ENCODE measurements at regions not wholly inside any gene's neighbourhood (a gene's known extent, or its start where the extent isn't known, plus 50 kb on each side); places are given as distances from the start of the nearest gene placed in this dataset.

- no CpG with 5 or more reads among the region's 3 CpGs for WGBS (ENCODE audit: extremely low coverage, insufficient read length, low lambda C conversion rate)
- no peak overlapping the region for H3K18ac ChIP-seq (ENCODE audit: insufficient read length, low read depth, low read length)
- H3K9me3 ChIP-seq (ENCODE audit: control insufficient read depth, low read depth, low read length): no peaks in the 10 kb centered on the region
- H3K4ac ChIP-seq (ENCODE audit: low read depth, low read length): no peak overlapping the region
- H3K27me3 ChIP-seq (ENCODE audit: insufficient read depth, low read length): no peaks in the 10 kb centered on the region
- H2BK20ac ChIP-seq (ENCODE audit: low read depth, low read length, poor library complexity, severe bottlenecking): no peak overlapping the region
- Mint-ChIP-seq H3K4me3 (no peak overlapping the region), H3K36me3 (ENCODE audit: insufficient read depth in 1 of 3, low read depth in 3 of 3) (no peaks in the 10 kb centered on the region), H3K9me3 (no peaks in the 10 kb centered on the region), H3K4me1 (peaks cover 6 to 7% of the 10 kb centered on the region in 2 experiments), H3K27me3 (ENCODE audit: low read depth) (no peaks in the 10 kb centered on the region), H3K27ac (no peak overlapping the region; a peak in 1 of 7 replicates)
- H3K27ac ChIP-seq (ENCODE audit: insufficient read length, low read depth, low read length): no peak overlapping the region
- no peak overlapping the region for H2BK5ac ChIP-seq (ENCODE audit: insufficient read length, low read length)
- peaks cover 3% of the 10 kb centered on the region for H3K4me1 ChIP-seq (ENCODE audit: insufficient read depth, low read length)
- H4K20me1 ChIP-seq (ENCODE audit: control insufficient read depth, insufficient read depth, insufficient read length): no peaks in the 10 kb centered on the region
- H3K14ac ChIP-seq (ENCODE audit: insufficient read depth, low read length): no peak overlapping the region
- H2AK5ac ChIP-seq (ENCODE audit: insufficient read length, low read length): no peak overlapping the region
- no peak overlapping the region for H3K9ac ChIP-seq (ENCODE audit: extremely low read depth, insufficient read length, low read length)
- no peak overlapping the region for H2BK12ac ChIP-seq (ENCODE audit: insufficient read length, low read depth, low read length)
- no peak overlapping the region for H3K56ac ChIP-seq (ENCODE audit: insufficient read length, low read depth, low read length)
- H3T11ph ChIP-seq (ENCODE audit: low read length): no peak overlapping the region
- no peaks in the 10 kb centered on the region for H3K23me2 ChIP-seq (ENCODE audit: insufficient read length, low read depth, low read length, poor library complexity, severe bottlenecking)
- no peak overlapping the region for H3K23ac ChIP-seq (ENCODE audit: insufficient read length, low read depth, low read length)
- no peak overlapping the region for H4K5ac ChIP-seq (ENCODE audit: insufficient read length, low read depth, low read length)
- no peak overlapping the region for H3K4me2 ChIP-seq (ENCODE audit: insufficient read depth, insufficient read length, low read length)
- no peak for DNase-seq
- H4K8ac ChIP-seq (replicated peaks; ENCODE audit: insufficient read length, low read depth, low read length): no peak overlapping the region
- H2AFZ ChIP-seq (ENCODE audit: low read length): no peak overlapping the region
- no peak overlapping the region for H2BK15ac ChIP-seq (ENCODE audit: low read depth, low read length)
- no peaks in the 10 kb centered on the region for H3K79me1 ChIP-seq (ENCODE audit: insufficient read depth, low read depth, low read length, poor library complexity, severe bottlenecking)
- no peak for TF ChIP-seq CTCF (conservative IDR thresholded peaks at IDR 0.05)
- no peak overlapping the region for H4K91ac ChIP-seq (ENCODE audit: insufficient read length, low read depth, low read length)
- H3K79me2 ChIP-seq (ENCODE audit: insufficient read depth, low read length): no peaks in the 10 kb centered on the region
- no peak overlapping the region for H2BK120ac ChIP-seq (ENCODE audit: low read depth, low read length, poor library complexity, severe bottlenecking)
These were observed 901.3 kb upstream of the CDH2 start for GRCh38 chr18:29078273-29078672.
